ENCODE measurements at regions not wholly inside any gene's neighbourhood (a gene's known extent, or its start where the extent isn't known, plus 50 kb on each side); places are given as distances from the start of the nearest gene placed in this dataset.

DNA sequence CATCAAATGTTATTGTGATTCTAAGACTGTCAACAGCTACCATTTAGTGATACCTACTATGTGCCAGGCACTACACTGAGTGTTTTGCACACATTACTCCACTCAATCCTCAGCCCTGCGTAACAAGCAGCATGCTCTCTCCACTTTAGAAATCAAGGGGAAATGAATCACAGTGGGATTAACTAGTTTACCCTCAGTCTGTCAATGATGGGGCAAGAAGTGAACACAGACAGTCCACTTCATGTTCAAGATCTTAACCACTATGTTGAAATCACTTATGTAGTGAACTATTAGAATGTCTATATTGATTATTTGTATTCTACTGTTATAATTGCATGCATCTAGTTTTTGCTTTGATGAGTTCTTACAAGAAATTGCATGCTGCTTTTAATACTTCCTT is 165.3 kb downstream of the LTN1 start:
- DNase-seq (ENCODE audit: low read depth in 3 of 3, low spot score in 1 of 3) = no peak

DNA sequence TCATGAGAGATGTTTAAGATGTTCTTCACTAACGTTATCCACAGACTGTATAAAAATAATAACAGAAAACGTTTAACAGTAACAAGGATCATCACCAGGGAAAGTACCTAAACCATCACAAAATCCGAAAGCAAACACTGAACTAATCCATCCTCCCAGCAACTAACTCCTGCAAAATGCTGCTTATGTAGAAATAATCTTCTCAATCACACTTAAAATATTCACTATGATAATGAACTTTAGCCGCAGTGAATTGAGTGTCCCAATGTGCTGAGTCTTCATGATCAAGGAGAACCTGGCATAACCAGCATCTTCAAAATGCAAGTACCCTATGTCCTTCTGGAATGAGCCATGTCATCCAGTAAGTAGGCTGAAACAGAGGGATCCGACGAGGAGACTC is 166.1 kb downstream of the LTN1 start:
- no peak for DNase-seq (ENCODE audit: low read depth in 3 of 3, low spot score in 1 of 3)

DNA sequence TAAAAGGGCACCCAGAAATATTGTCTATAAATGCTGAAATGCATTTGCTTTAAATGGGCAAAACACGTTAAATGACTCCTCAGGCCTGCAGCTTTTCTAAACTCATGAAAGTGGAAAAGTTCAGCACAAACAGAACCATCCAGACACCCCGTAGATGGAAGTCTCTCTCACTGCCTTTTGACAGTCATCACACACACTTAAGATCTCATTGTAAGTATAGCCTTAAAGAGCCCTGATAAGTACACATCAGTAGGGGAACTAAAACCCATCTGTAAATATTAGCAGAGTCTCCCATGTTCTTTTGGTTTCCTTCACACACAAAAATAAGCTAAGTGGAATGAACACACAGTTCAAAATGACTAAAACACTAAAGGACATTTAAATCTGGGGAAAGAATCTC is 166.7 kb downstream of the LTN1 start:
- DNase-seq (ENCODE audit: low read depth in 3 of 3, low spot score in 1 of 3) = no peak

DNA sequence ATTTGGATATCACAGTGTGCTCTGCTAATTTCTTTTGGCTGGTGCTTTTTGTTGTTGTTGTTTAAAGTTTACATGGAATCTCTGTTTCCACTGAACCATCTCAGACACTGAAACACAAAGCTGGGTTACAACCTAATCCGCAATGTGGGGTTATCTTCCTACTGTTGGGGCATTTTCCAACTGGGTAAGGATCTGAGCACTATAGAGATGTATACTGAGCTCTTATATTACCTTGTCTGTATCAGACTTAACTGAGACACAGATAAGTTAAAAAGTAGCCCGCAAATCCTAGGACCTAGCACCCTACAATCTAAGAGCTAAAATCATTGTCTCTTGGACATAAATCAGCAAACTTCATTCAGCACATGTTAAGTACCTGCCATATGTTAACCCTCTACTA is 169.2 kb downstream of the LTN1 start:
- no peak for DNase-seq (ENCODE audit: low read depth in 3 of 3, low spot score in 1 of 3)

DNA sequence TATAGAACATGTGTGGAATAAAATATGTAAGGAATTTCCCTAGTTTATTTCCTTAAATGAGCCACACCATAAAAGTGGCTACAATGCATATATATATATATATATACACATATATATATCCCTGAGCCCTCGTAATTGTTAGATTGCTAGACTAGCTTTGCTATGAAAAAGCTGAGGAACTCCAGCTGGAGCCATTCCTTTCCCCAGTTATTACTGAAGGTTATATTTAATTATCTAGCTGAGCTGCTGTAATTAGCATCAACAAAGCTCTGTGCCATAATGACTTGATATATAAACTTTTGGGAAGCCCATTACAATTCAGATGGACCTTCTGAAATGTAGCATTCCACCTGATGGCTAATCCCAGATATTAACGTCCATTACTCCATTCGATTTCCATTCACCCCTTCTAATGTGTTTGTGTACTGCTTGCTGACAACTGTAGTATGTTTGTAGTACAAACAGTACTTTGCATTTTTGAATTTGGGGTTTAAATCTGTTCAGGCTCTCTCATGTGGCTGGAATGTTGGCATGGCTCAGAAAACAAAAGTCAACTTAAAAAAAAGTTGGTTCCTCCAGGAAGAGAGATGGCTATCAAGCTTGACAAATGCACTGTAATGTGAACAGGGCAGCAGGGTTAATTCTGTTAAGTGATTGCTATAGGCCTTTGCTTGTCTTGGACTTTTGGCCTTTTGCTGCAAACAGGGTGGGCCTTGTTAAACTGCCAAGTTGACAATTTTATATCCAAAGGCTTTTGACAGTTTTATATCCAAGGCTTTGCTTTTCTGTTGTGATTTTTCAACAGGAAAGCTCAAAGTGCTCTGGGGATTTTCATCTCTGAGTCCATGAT is 170.0 kb downstream of the LTN1 start:
- no peak for DNase-seq (ENCODE audit: low read depth in 3 of 3, low spot score in 1 of 3)

DNA sequence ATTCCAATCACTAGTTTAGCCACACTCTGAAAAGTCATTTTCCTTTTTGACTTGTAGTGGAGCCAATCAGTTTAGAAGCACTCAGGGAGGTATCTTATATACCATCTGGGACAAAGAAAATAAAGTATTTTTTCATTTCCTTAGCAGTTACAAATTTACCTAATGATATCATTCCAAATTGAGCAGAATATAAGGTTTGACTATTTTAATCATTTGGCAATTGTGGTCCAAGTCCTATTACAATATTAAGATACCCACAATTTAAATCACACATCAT is 170.6 kb downstream of the LTN1 start:
- DNase-seq (ENCODE audit: low read depth in 3 of 3, low spot score in 1 of 3) = no peak

DNA sequence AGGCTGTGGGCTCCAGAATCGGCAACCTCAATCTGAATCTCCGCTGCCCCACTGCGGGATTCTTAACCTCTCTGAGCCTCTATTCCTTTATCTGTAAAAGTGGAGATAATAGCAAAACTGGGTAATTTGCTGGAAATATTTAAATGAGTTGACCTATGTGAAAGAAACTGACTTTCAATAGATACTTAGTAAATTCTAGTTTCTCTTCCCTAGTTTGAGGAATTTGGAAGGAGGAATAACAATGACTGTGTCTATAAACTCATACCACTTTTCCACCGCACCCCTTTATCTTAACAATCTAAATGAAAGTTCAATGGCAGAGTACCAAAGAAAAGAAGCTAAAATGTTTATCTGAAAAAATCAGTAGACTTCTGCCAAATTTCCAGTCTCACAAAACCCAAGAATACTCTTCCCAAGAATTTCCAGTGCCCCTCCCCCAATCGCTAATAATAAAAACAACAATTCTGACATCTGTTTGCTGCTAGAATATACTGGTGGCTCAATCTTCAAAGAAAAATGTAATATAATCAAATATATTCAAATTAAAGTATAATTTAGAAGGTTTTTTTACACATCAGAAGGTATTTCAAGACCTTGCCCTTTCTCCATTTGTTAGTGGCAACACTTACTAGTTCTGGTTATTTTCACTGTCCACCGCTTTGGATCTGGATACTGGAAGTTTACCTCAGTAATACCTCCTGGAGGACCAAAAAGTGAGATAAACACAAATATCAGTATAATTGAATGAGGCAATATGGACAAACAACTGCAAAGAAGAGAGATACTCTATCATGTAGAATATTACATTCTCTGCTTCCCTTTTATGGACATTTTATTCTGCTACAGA is 171.2 kb downstream of the LTN1 start:
- no peak for DNase-seq (ENCODE audit: low read depth in 3 of 3, low spot score in 1 of 3)

DNA sequence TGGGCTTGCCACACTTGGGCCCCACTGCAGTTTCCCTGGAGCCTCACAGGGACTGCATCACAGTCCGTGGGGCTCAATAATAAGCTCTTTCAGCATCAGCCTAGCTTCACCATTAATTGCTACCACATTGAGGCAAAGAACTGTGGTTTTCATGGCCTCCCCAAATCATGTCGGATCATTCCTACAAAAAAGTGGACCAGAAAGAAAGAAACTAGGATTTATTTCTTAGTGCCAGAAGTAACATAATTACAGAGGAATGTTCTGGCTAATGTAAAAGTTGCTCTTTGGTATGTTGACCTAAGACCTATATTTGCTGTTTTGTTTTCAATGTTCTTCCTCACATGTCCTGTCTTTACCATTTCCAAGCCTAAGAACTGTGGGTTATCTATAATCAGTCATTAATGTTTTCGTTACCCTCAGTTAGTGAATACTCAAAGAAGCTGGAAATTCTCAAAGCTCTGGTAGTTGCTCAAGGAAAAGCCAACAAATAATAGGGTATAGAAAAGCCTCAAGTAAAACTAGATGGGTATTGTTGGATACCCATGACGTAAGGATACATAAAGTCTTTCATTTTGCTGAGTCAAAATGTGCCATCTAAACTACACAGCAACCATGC is 173.9 kb downstream of the LTN1 start:
- DNase-seq (ENCODE audit: low read depth in 3 of 3, low spot score in 1 of 3) = no peak

DNA sequence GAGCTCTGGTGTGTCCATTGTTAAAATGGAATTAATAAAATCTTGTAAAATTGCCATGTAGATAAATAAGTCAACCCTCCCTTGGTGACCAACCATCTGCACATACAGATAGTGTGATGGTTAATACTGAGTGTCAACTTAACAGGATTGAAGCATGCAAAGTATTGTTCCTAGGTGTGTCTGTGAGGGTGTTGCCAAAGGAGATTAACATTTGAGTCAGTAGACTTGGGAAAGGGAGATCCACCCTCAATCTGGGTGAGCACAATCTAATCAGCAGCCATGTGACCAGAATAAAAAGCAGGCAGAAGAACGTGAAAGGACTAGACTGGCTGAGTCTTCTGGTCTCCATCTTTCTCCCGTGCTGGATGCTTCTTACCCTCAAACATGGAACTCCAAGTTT is 174.8 kb downstream of the LTN1 start:
- no peak for DNase-seq (ENCODE audit: low read depth in 3 of 3, low spot score in 1 of 3)

DNA sequence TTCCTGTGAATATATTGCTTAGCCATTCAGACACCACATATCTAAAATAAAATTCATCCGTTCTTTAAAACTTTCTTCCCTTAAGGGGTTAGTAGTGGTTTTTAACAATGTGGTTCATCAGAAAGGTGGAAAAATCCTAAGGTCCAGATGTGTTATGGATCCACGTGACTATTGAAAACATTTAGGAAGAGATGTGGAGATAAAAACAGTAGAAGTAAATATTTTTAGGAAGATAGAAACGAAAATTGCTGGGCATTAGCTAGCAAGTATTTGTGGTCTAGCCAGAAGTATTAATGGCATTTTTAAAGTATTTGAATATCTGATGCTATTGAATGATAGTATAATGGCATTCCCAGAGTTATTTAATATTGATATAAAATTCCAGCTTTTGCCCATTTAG is 180.8 kb downstream of the LTN1 start:
- no peak for DNase-seq (ENCODE audit: low read depth in 3 of 3, low spot score in 1 of 3)

DNA sequence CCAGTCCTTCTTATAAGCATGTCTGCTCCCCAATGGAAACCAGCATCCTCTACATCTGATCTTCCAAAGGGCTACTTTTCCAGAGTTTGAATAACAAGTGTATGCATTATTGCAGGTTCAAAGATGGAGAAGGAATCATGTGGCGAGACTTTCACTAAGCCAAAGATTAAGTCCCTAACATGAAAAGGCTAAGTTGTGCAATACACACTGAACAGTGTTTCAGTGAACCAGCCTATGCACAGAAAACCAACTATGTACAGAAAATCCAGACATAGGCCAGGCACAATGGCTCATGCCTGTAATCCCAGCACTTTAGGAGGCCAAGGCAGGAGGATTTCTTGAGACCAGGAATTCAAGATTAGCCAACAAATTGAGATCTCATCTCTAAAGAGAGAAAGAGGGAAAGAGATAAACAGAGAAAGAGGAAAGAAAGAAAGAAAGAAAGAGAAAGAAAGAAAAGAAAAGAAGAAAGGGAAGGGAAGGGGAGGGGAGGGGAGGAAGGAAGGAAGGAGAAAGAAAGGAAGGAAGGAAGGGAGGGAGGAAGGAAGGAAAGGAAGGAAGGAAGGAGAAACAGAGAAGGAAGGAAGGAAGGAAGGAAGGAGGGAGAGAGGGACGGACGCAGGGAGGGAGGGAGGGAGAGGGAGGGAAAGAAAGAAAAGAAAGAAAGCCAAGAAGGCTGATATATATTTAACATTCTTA is 181.7 kb downstream of the LTN1 start:
- no peak for DNase-seq (ENCODE audit: low read depth in 3 of 3, low spot score in 1 of 3)

DNA sequence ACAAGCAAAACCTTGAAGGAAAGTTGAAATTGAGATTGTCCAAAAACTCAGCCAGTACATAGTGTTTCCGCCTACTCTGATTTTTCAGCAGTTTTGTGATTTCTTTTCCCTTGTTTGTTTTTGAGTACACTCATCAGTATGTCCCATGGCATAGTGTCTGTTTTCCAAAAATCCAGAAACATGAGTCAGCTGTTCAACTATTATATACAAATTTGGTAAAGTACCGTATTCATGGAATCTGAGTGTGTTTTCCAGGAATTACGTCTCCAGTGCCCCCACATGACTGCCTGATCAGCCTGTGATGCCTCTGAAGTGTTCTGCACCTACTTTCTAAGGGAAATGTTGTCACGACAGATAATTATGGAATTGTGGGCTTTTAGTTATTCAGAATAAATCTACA is 186.8 kb downstream of the LTN1 start:
- no peak for DNase-seq (ENCODE audit: low read depth in 3 of 3, low spot score in 1 of 3)

DNA sequence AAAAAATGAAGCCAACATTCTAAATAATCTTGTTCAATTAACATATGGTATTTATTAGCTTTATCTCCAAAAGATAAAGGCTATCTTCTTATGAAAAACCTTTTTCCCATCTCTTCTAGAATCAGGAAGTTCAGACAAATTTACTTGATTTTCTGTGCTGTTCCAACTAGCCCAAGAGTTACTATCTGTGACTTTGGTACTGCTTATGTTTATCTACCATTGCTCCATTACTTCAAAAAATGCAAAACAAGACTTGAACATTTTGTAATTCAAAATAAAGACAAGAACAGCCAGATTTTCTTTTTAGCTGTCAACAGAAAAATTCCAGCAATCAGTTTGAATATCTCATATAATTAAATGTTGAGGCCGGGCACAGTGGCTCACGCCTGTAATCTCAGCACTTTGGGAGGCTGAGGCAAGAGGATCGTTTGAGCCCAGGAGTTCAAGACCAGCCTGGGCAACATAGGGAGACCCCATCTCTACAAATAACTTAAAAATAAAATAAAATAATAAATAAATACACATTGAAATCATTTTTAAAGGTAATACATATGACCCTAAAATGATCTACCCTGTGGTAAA is 188.5 kb downstream of the LTN1 start:
- DNase-seq (ENCODE audit: low read depth in 3 of 3, low spot score in 1 of 3) = no peak

DNA sequence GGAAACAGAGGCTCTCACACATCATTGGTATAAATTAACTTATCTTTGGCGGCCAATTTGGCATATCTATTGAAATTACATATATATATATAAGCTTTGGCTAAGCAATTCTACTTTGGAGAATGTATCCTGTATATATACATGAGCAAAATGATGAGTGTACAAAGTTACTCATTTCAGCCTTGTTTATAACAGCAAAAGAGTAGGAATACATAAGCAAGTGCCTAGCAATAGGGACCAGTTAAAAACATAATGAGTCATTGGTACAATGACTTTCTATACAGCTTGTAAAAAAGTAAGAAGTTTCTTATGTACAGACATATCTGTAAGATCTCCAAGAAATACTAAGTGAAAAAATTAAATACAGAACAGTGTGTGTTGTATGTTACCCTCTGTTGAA is 190.8 kb downstream of the LTN1 start:
- DNase-seq (ENCODE audit: low read depth in 3 of 3, low spot score in 1 of 3) = no peak

DNA sequence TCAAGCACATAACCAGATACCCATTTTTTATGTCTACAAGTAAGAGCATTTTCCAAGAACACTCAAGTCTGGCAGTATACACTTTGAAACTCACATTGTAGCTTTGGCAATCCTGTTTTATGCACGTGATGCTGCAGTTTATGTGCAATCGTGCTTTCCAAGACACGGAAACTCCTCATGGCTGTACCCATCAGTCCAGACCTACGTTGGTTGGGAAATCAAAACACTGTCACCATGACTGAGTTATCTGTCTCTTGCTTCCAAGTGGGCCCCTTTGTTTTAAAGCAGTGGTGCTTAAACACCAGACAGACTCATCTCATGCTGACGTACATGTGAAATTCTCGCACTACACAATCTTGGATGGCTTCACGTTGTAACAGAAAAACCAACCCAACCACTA is 192.8 kb downstream of the LTN1 start:
- DNase-seq (ENCODE audit: low read depth in 3 of 3, low spot score in 1 of 3) = no peak

DNA sequence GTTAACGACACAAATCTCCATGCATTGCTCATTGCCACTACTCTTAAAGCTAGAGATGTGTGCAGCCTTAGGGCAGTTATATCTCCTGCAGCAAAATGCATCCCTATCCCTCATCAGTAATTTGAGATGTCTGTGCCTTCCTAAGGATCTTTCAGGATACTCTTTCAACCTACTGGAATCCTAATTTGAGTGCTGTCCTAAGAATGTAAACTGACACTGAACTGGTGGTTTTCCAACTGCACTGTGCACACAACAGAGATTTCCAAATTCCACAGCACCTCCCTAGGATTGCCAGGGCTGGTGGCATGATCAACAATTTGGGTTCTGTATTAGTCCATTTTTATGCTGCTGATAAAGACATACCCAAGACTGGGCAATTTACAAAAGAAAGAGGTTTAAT is 193.9 kb downstream of the LTN1 start:
- DNase-seq (ENCODE audit: low read depth in 3 of 3, low spot score in 1 of 3) = no peak

DNA sequence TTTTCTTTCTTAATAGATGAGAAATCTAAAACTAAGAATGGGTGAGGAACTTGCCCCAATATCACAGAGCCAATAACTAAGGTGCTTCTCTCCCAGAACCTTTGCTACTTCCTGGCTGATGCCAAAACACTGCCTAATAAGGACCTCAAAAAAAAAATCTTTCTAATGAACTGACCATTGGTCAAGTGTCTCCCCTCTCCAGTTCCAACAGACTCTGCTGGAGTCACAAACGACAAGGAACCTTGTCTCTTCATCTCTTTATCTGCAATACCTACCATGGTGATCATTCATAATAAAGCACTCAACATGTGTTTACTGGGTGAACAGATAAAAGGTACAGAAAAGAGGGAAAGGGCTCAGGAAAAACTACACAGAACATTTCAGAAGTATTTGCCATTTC is 197.4 kb downstream of the LTN1 start:
- no peak for DNase-seq (ENCODE audit: low read depth in 3 of 3, low spot score in 1 of 3)

DNA sequence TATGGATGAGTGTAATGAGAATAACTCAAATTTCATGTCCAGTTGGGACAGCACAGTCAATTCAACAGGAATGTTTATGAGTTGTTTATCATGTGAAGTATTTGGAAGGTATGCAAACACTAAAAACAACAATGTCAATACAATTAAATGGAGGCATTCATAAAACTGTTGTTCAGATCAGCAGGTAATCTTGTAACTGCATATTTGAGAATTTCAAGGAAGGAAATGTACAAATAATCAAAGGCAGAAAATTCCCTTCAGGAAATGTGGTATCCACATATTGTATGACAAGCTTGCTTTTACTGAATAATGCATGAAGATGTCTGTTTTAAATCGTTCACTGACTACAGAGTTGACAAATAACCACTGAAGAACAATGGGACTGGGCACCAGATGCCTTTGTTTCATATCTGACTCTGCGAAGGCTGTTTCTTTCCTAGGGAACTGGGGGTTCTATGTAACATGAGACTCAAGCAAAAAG is 198.3 kb downstream of the LTN1 start:
- no peak for DNase-seq (ENCODE audit: low read depth in 3 of 3, low spot score in 1 of 3)

DNA sequence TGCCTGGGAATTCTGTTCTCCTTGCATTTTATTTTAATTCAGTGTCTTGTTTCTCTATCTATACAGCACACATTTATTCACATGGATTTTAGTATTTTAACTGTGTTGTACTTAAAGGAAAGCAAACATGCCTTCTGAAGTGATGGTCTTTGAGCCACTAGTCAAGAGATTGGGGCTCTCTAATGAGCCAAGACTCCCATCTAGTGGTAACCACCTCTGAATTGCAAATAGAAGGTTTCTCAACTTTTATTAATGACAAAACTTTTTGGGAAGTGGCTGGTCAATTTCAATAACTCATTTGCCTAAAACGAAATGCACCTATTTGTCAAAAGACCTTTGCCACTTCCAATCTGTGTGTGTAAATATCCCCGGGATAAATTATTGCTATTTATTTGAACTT is 199.6 kb downstream of the LTN1 start:
- no peak for DNase-seq (ENCODE audit: low read depth in 3 of 3, low spot score in 1 of 3)

DNA sequence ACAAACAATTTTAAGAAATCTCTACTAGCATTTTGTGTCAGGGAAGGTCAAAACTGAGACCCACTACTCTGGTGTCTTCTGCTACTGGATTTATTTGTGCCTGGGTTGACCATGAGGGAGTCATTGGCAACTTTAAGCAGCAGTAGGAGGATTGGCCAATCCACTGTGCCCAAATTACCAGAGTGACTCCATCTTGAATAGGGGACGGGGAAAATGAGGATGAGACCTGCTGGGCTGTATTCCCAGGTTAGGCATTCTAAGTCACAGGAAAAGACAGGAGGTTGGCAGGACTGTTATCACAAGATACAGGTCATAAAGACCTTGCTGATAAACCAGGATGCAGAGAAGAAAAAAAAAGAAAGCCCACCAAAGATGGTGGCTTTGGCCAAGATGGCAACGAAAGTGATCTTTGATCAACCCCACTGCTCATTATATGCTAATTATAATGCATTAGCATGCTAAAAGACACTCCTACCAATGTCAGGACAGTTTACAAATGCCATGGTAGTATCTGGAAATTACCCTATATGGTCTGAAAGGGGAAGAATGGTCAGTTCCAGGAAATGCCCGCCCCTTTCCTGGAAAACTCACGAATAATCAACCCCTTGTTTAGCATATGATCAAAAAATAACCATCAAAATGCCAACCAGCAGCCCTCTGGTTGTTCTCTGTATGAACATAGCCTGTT is 200.9 kb downstream of the LTN1 start:
- no peak for DNase-seq (ENCODE audit: low read depth in 3 of 3, low spot score in 1 of 3)

DNA sequence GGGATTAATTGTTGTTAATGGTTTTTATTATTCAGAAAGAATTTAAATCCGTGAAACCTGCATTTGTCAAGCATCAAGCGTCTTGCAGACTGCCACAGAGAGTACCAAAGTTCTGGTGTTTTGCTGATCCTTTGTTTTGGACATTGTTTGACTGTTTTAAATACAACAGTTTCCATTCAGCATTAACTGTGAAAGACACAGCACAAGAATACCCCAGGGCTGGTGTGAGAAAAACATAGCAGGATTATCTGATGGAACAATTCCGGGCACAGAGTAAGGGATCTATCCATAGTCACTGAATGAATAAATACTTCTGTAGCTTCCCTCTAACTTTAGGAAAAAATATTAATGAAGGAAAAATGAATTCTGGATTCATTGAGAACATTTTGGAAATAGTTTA is 202.3 kb downstream of the LTN1 start:
- no peak for DNase-seq (ENCODE audit: low read depth in 3 of 3, low spot score in 1 of 3)

All from stimulated activated CD4-positive, alpha-beta T cell treated with anti-CD3 and anti-CD28 coated beads, TNF-alpha, amount 100 ng/mL, for 1 hour (primary cell).